Natural killer cell (primary cell): ENCODE measurements at regions not wholly inside any gene's neighbourhood (a gene's known extent, or its start where the extent isn't known, plus 50 kb on each side); places are given as distances from the start of the nearest gene placed in this dataset.
"Not testable (repeated sequence)": the region's sequence is repeated elsewhere in the genome, so short reads cannot be mapped to it uniquely, and the experiment has no call there.

Experiments
- ATAC-seq, 3 donors: fragments of 150-1000 bp in 2 of 3; fragments of 200-7000 bp in 1 of 3; cut with Tn5 transposase; 1 replicate in 1 of 3; 2 replicates in 2 of 3; pipeline ENCODE4 v1.10.0; 2021; ENCODE audit warnings: mild to moderate bottlenecking in 2 of 3, moderate library complexity in 2 of 3
- DNase-seq, 2 donors: peaks; one replicate each; pipeline versions ENCODE4 v3.0.0 to v3.0.0-alpha.2; 2013 to 2021; ENCODE audit warnings: mixed read lengths in 1 of 2
- H3K27ac ChIP-seq: one replicate; pipeline ENCODE4 v1.5.1; 2013; ENCODE audit warnings: mild to moderate bottlenecking, low read length
- H3K27me3 ChIP-seq: one replicate; pipeline ENCODE4 v1.6.1; 2013; ENCODE audit warnings: low read length; ENCODE audit not compliant: control insufficient read depth, insufficient read depth
- H3K36me3 ChIP-seq: one replicate; pipeline ENCODE4 v1.6.1; 2013; ENCODE audit warnings: low read length; ENCODE audit not compliant: control insufficient read depth, insufficient read depth
- H3K4me1 ChIP-seq: one replicate; pipeline ENCODE4 v1.6.1; 2013; ENCODE audit warnings: low read length; ENCODE audit not compliant: control insufficient read depth, insufficient read depth
- H3K4me3 ChIP-seq: one replicate; pipeline ENCODE4 v1.5.1; 2013; ENCODE audit warnings: low read length
- H3K9me3 ChIP-seq: one replicate; pipeline ENCODE4 v1.6.1; 2013; ENCODE audit warnings: low read length; ENCODE audit not compliant: control insufficient read depth, insufficient read depth
- H3K27ac Mint-ChIP-seq, 2 donors: one replicate each; pipeline ENCODE4 v1.8.0; 2022; ENCODE audit warnings: mild to moderate bottlenecking in 2 of 2, mixed read lengths in 2 of 2, moderate library complexity in 1 of 2
- H3K27me3 Mint-ChIP-seq, 2 donors: one replicate each; pipeline ENCODE4 v1.8.0; 2022; ENCODE audit warnings: low read depth in 2 of 2, mixed read lengths in 2 of 2
- H3K36me3 Mint-ChIP-seq: one replicate; pipeline ENCODE4 v1.8.0; 2022; ENCODE audit warnings: mixed read lengths
- H3K4me1 Mint-ChIP-seq, 2 donors: one replicate each; pipeline ENCODE4 v1.8.0; 2022; ENCODE audit warnings: mixed read lengths in 2 of 2
- H3K4me3 Mint-ChIP-seq: one replicate; pipeline ENCODE4 v1.8.0; 2022; ENCODE audit warnings: mild to moderate bottlenecking, moderate library complexity, mixed read lengths
- H3K9me3 Mint-ChIP-seq, 2 donors: one replicate each; pipeline ENCODE4 v1.8.0; 2022; ENCODE audit warnings: mixed read lengths in 2 of 2
- WGBS: methylation state at CpG from one replicate; pipeline ENCODE4 v1.1.7; 2013; ENCODE audit warnings: missing lambda C conversion rate; ENCODE audit not compliant: insufficient coverage; 5-methylcytosine and 5-hydroxymethylcytosine counted together
- intact Hi-C: fragments of 100-400 bp; cut with micrococcal nuclease; formaldehyde crosslinking; loops from one replicate; pipeline ENCODE4 v1.14.2; 2022
- TF ChIP-seq, protein P1 (sequence below): fragments of 200-600 bp; IDR thresholded peaks from one replicate; pipeline ENCODE4 v1.8.0; 2022; ENCODE audit warnings: antibody characterized with exemption

DNA sequence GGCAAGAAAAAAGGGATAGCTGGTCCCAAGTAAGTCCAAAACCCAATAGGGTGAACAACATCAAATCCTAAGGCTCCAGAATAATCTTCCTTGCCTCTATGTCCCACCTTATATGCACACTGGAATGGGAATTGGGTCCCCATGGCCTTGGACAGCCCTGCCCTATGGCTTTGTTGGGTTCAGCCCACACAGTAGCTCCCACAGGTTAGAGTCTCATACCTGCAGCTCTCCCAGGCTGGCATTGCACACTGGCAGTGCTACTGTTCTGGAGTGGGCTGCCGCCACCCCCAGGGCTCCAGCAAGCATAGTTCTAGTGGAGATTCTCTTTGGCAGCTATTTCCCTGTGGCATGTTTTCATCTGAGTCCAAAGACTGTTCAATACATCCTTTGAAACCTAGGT is 352.4 kb upstream of the CLEC14A start:
- H3K36me3 ChIP-seq, result no peaks in the 10 kb centered on the region
- Mint-ChIP-seq H3K27ac (no peak overlapping the region), H3K9me3 (peaks cover 3 to 10% of the 10 kb centered on the region in 2 donors), H3K4me3 (no peak overlapping the region), H3K4me1 (no peaks in the 10 kb centered on the region), H3K27me3 (no peaks in the 10 kb centered on the region), H3K36me3 (no peaks in the 10 kb centered on the region)
- 82% methylated on average over 1 of the region's 1 CpG for WGBS
- peaks cover 3% of the 10 kb centered on the region for H3K9me3 ChIP-seq
- DNase-seq (no peak), ATAC-seq (no peak)
- no peak overlapping the region for H3K4me3 ChIP-seq
- H3K4me1 ChIP-seq, result no peaks in the 10 kb centered on the region
- intact Hi-C loops, result no loop called here
- no peak overlapping the region for H3K27ac ChIP-seq
- no peaks in the 10 kb centered on the region for H3K27me3 ChIP-seq
- TF ChIP-seq, protein P1, sequence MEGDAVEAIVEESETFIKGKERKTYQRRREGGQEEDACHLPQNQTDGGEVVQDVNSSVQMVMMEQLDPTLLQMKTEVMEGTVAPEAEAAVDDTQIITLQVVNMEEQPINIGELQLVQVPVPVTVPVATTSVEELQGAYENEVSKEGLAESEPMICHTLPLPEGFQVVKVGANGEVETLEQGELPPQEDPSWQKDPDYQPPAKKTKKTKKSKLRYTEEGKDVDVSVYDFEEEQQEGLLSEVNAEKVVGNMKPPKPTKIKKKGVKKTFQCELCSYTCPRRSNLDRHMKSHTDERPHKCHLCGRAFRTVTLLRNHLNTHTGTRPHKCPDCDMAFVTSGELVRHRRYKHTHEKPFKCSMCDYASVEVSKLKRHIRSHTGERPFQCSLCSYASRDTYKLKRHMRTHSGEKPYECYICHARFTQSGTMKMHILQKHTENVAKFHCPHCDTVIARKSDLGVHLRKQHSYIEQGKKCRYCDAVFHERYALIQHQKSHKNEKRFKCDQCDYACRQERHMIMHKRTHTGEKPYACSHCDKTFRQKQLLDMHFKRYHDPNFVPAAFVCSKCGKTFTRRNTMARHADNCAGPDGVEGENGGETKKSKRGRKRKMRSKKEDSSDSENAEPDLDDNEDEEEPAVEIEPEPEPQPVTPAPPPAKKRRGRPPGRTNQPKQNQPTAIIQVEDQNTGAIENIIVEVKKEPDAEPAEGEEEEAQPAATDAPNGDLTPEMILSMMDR, result no peak

DNA sequence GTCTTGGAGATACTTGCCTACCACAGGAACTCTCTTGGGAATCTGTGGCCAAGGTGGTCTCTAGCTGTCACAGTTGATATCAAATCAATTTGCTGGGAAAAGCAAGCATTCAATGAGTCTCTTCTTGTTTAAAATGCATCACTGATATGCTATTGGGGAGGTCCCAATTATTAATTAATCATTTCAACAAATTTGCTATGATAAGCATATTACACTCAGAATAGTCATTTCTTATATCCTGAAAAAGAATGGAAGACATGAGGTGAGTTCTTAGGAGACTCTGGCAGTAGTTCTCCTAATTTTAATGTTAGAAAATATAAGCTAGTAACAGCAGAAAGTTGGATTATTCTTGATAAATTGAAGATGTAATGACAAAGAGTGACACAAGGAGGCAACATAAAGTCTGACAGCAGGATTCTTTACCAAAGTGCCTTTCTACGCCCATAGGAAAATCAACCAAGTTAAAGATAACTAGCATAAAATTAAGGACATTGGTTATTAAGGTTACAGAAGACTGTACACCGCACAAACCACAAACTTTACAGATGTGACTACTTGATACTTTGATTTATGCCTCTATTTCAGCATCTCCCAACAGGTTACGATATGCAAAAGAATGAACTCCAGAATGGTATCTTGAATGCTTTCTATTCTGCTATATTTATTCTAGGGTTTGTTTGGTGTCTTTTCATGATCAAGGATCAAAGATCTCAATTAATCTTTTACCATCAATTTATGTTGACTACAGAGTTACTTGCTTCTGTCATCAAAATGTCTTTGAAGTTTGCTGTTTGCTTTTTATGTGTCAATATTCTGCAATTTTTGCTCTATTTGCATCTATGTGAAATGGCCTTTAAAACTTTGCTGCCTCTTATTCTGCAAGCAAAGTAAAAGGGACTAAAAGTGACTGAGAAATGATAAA is 349.6 kb upstream of the CLEC14A start:
- H3K4me1 Mint-ChIP-seq, result no peaks in the 10 kb centered on the region
- H3K27ac Mint-ChIP-seq, result no peak overlapping the region
- Histone ChIP-seq H3K9me3 (peaks cover 3% of the 10 kb centered on the region), H3K27me3 (no peaks in the 10 kb centered on the region), H3K4me1 (no peaks in the 10 kb centered on the region), H3K27ac (no peak overlapping the region), H3K36me3 (no peaks in the 10 kb centered on the region), H3K4me3 (no peak overlapping the region)
- no peaks in the 10 kb centered on the region for H3K36me3 Mint-ChIP-seq
- no peak for DNase-seq
- no peak overlapping the region for H3K4me3 Mint-ChIP-seq
- H3K27me3 Mint-ChIP-seq, result no peaks in the 10 kb centered on the region
- 100% methylated on average over 1 of the region's 3 CpGs for WGBS
- intact Hi-C loops, result no loop called here
- TF ChIP-seq, protein P1, result no peak
- ATAC-seq, result no peak
- peaks cover 3 to 9% of the 10 kb centered on the region in 2 donors for H3K9me3 Mint-ChIP-seq

DNA sequence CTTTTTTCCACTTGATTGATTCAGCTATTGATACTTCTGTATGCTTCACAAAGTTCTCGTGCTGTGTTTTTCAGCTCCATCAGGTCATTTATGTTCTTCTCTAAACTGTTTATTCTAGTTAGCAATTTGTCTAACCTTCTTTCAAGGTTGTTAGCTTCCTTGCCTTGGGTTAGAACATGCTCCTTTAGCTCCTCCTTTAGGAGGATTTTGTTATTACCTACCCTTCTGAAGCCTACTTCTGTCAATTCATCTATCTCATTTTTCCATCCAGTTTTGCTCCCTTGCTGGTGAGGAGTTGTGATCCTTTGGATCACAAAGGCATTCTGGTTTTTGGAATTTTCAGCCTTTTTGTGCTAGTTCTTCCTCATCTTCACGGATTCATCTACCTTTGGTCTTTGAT is 344.7 kb upstream of the CLEC14A start:
- H3K4me3 Mint-ChIP-seq, intact Hi-C loops: not testable (repeated sequence)
- 94% methylated on average over 1 of the region's 2 CpGs for WGBS

DNA sequence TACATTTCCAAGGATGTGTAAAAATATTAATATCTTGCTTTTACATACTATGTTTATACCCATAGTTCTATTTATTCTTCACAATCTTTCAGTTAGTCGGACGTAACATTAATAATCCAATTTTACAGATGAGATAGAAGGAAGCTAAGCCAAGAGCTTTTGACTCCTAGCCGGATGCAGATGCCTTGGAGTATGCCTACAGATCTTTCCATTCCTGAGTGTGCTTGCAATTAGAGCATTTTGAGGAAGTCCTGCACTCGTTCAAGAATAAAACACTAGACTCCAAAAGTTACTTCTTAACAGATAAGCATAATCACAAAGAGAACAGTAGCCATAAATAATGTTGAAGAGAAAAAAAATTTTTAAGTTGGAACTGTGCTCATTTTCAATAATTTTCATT is 337.6 kb upstream of the CLEC14A start:
- ATAC-seq, result no peak
- WGBS, result 74% methylated on average over 3 of the region's 4 CpGs
- Histone ChIP-seq H3K4me1 (no peaks in the 10 kb centered on the region), H3K36me3 (no peaks in the 10 kb centered on the region), H3K4me3 (no peak overlapping the region), H3K9me3 (peaks cover 5% of the 10 kb centered on the region), H3K27ac (no peak overlapping the region), H3K27me3 (no peaks in the 10 kb centered on the region)
- intact Hi-C loops, result no loop called here
- TF ChIP-seq, protein P1, result no peak
- no peaks in the 10 kb centered on the region for H3K4me1 Mint-ChIP-seq
- H3K36me3 Mint-ChIP-seq, result no peaks in the 10 kb centered on the region
- no peaks in the 10 kb centered on the region for H3K27me3 Mint-ChIP-seq
- no peak overlapping the region for H3K27ac Mint-ChIP-seq
- peaks cover 6 to 10% of the 10 kb centered on the region in 2 donors for H3K9me3 Mint-ChIP-seq
- DNase-seq, result no peak
- no peak overlapping the region for H3K4me3 Mint-ChIP-seq

More for the DNA sequence above, 344.7 kb upstream of the CLEC14A start:
- H3K9me3 ChIP-seq, H3K9me3 Mint-ChIP-seq, H3K4me3 ChIP-seq, DNase-seq, ATAC-seq, H3K4me1 ChIP-seq, H3K27me3 Mint-ChIP-seq, H3K36me3 Mint-ChIP-seq, H3K4me1 Mint-ChIP-seq, H3K36me3 ChIP-seq, H3K27ac Mint-ChIP-seq, H3K27me3 ChIP-seq, H3K27ac ChIP-seq: not testable (repeated sequence)
